CD4-positive, alpha-beta T cell (primary cell): ENCODE measurements at regions not wholly inside any gene's neighbourhood (a gene's known extent, or its start where the extent isn't known, plus 50 kb on each side); places are given as distances from the start of the nearest gene placed in this dataset.
"Not testable (repeated sequence)": the region's sequence is repeated elsewhere in the genome, so short reads cannot be mapped to it uniquely, and the experiment has no call there.

Experiments used
- ATAC-seq: fragments of 200-7000 bp; cut with Tn5 transposase; one replicate; pipeline ENCODE4 v1.10.0; 2022; ENCODE audit warnings: mild to moderate bottlenecking; ENCODE audit not compliant: poor library complexity
- CTCF ChIA-PET: fragments of 350-600 bp; sonication (Branson Sonifier 250); formaldehyde crosslinking; loops from one replicate; lab custom pipeline; 2021; ENCODE audit warnings: antibody characterized with exemption, inconsistent platforms; lab: Charles Lee
- POLR2A ChIA-PET: fragments of 350-600 bp; sonication (Branson Sonifier 250); formaldehyde crosslinking; loops from one replicate; lab custom pipeline; 2021; ENCODE audit warnings: antibody characterized with exemption, inconsistent platforms; lab: Charles Lee
- DNase-seq, 14 experiments: peaks; one replicate each; pipeline ENCODE4 v3.0.0-alpha.2; 2013 to 2020; ENCODE audit warnings: mixed read lengths in 2 of 14
- H3K27ac ChIP-seq, 2 donors: one replicate each; pipeline versions ENCODE4 v1.5.1 to v1.7.0; 2013; ENCODE audit warnings: low read length in 2 of 2, low read depth in 1 of 2, mild to moderate bottlenecking in 1 of 2
- H3K27me3 ChIP-seq, 2 experiments: 1 replicate in 1 of 2; 2 replicates in 1 of 2; pipeline versions ENCODE4 v1.6.1 to v1.7.0; 2013; ENCODE audit warnings: low read length in 2 of 2, control low read depth in 1 of 2, mild to moderate bottlenecking in 1 of 2, moderate library complexity in 1 of 2; ENCODE audit not compliant: insufficient read depth in 2 of 2, control insufficient read depth in 1 of 2
- H3K36me3 ChIP-seq: one replicate; pipeline ENCODE4 v1.6.1; 2013; ENCODE audit warnings: low read length, control low read depth; ENCODE audit not compliant: insufficient read depth
- H3K4me1 ChIP-seq: one replicate; pipeline ENCODE4 v1.6.1; 2013; ENCODE audit warnings: low read length, control low read depth; ENCODE audit not compliant: insufficient read depth
- H3K4me3 ChIP-seq: one replicate; pipeline ENCODE4 v1.5.1; 2013; ENCODE audit warnings: mild to moderate bottlenecking, low read length, moderate library complexity
- H3K9me3 ChIP-seq, 2 experiments: 1 replicate in 1 of 2; 2 replicates in 1 of 2; pipeline versions ENCODE4 v1.6.1 to v1.7.0; 2013; ENCODE audit warnings: low read length in 2 of 2, mild to moderate bottlenecking in 2 of 2, control low read depth in 1 of 2, moderate library complexity in 1 of 2; ENCODE audit not compliant: control insufficient read depth in 1 of 2, insufficient read depth in 1 of 2
- H3K27ac Mint-ChIP-seq: one replicate; pipeline ENCODE4 v1.8.0; 2020; ENCODE audit warnings: mixed read lengths
- H3K27me3 Mint-ChIP-seq: one replicate; pipeline ENCODE4 v1.8.0; 2021; ENCODE audit warnings: mixed read lengths
- H3K36me3 Mint-ChIP-seq: one replicate; pipeline ENCODE4 v1.8.0; 2021; ENCODE audit warnings: low read depth, mixed read lengths
- H3K4me1 Mint-ChIP-seq: one replicate; pipeline ENCODE4 v1.8.0; 2021; ENCODE audit warnings: low read depth, mixed read lengths
- H3K4me3 Mint-ChIP-seq: one replicate; pipeline ENCODE4 v1.8.0; 2020; ENCODE audit warnings: mild to moderate bottlenecking, mixed read lengths
- H3K9me3 Mint-ChIP-seq: one replicate; pipeline ENCODE4 v1.8.0; 2020; ENCODE audit warnings: mixed read lengths
- CTCF ChIP-seq: fragments of 200-600 bp; IDR thresholded peaks from one replicate; pipeline ENCODE4 v1.8.0; 2022; ENCODE audit warnings: antibody characterized with exemption, mild to moderate bottlenecking
- intact Hi-C, 2 experiments: fragments of 100-400 bp; cut with DNase I in 1 of 2; cut with micrococcal nuclease in 1 of 2; formaldehyde crosslinking; loops; one replicate each; pipeline versions ENCODE4 v1.15.1 to v1.9.0; 2023 to 2025; cut with DNase I, micrococcal nuclease

GRCh38 chr1:38727684-38728584 lies 131.6 kb downstream of the RRAGC start:
- TF ChIP-seq CTCF = no peak

GRCh38 chr1:38725321-38725961 lies 134.1 kb downstream of the RRAGC start:
- ATAC-seq, H3K36me3 ChIP-seq, H3K4me1 Mint-ChIP-seq, DNase-seq, H3K36me3 Mint-ChIP-seq, H3K4me3 ChIP-seq, POLR2A ChIA-PET, H3K27ac Mint-ChIP-seq, H3K4me3 Mint-ChIP-seq, H3K9me3 ChIP-seq, H3K4me1 ChIP-seq, CTCF ChIA-PET, H3K27ac ChIP-seq, H3K9me3 Mint-ChIP-seq, intact Hi-C loops: not testable (repeated sequence)
- H3K27me3 Mint-ChIP-seq = peaks cover 86% of the 10 kb centered on the region
- H3K27me3 ChIP-seq = peaks cover 30 to 60% of the 10 kb centered on the region in 2 experiments

More at GRCh38 chr1:38727684-38728584, 131.6 kb downstream of the RRAGC start:
- no peaks in the 10 kb centered on the region for H3K4me1 Mint-ChIP-seq
- Histone ChIP-seq H3K27ac (no peak overlapping the region), H3K4me3 (no peak overlapping the region), H3K36me3 (no peaks in the 10 kb centered on the region), H3K27me3 (peaks cover 36 to 63% of the 10 kb centered on the region in 2 experiments), H3K4me1 (no peaks in the 10 kb centered on the region), H3K9me3 (peaks cover 0 to 3% of the 10 kb centered on the region in 2 experiments)
- ATAC-seq = no peak
- no peaks in the 10 kb centered on the region for H3K36me3 Mint-ChIP-seq
- H3K27me3 Mint-ChIP-seq = peaks cover 90% of the 10 kb centered on the region
- intact Hi-C loops = no loop called here
- no peaks in the 10 kb centered on the region for H3K9me3 Mint-ChIP-seq
- no peak overlapping the region for H3K27ac Mint-ChIP-seq
- no peak for DNase-seq
- CTCF ChIA-PET = no interaction called here
- POLR2A ChIA-PET = no interaction called here
- no peak overlapping the region for H3K4me3 Mint-ChIP-seq

- ChIA-PET CTCF (no interaction called here), POLR2A (no interaction called here)
- Histone ChIP-seq H3K4me1 (no peaks in the 10 kb centered on the region), H3K36me3 (no peaks in the 10 kb centered on the region), H3K4me3 (no peak overlapping the region), H3K27ac (no peak overlapping the region), H3K9me3 (no peaks in the 10 kb centered on the region), H3K27me3 (peaks cover 26 to 52% of the 10 kb centered on the region in 2 experiments)
- H3K4me1 Mint-ChIP-seq = no peaks in the 10 kb centered on the region
- no peaks in the 10 kb centered on the region for H3K36me3 Mint-ChIP-seq
- no peak for TF ChIP-seq CTCF
- no peak overlapping the region for H3K4me3 Mint-ChIP-seq
- H3K9me3 Mint-ChIP-seq = no peaks in the 10 kb centered on the region
- ATAC-seq = no peak
- no peak for DNase-seq
- H3K27me3 Mint-ChIP-seq = peaks cover 86% of the 10 kb centered on the region
- no peak overlapping the region for H3K27ac Mint-ChIP-seq
- intact Hi-C loops = no loop called here
Observed at GRCh38 chr1:38724160-38725131, 135.1 kb downstream of the RRAGC start.
